IPS-20b (cell line): ENCODE measurements at regions not wholly inside any gene's neighbourhood (a gene's known extent, or its start where the extent isn't known, plus 50 kb on each side); places are given as distances from the start of the nearest gene placed in this dataset.

Source experiments
- H3K27ac ChIP-seq: one replicate; pipeline ENCODE4 v1.5.1; 2013; ENCODE audit warnings: low read length
- H3K27me3 ChIP-seq: 2 replicates; pipeline ENCODE4 v1.6.1; 2013; ENCODE audit warnings: mild to moderate bottlenecking, low read length, inconsistent platforms; ENCODE audit not compliant: insufficient read depth
- H3K36me3 ChIP-seq: 2 replicates; pipeline ENCODE4 v1.6.1; 2013; ENCODE audit warnings: low read depth, mild to moderate bottlenecking, inconsistent platforms, low read length, moderate library complexity; ENCODE audit not compliant: insufficient read depth
- H3K4me1 ChIP-seq: 2 replicates; pipeline ENCODE4 v1.6.1; 2013; ENCODE audit warnings: mild to moderate bottlenecking, control low read depth, inconsistent platforms, low read length, moderate library complexity; ENCODE audit not compliant: insufficient read depth
- H3K4me3 ChIP-seq: 2 replicates; pipeline ENCODE4 v1.5.1; 2013; ENCODE audit warnings: mild to moderate bottlenecking, low read length, inconsistent platforms
- H3K9ac ChIP-seq: 2 replicates; pipeline ENCODE4 v1.6.1; 2013; ENCODE audit warnings: low read depth, mild to moderate bottlenecking, inconsistent platforms, low read length, moderate library complexity
- H3K9me3 ChIP-seq: 2 replicates; pipeline ENCODE4 v1.6.1; 2013; ENCODE audit warnings: mild to moderate bottlenecking, low read depth, low read length, inconsistent platforms; ENCODE audit not compliant: insufficient read depth

DNA sequence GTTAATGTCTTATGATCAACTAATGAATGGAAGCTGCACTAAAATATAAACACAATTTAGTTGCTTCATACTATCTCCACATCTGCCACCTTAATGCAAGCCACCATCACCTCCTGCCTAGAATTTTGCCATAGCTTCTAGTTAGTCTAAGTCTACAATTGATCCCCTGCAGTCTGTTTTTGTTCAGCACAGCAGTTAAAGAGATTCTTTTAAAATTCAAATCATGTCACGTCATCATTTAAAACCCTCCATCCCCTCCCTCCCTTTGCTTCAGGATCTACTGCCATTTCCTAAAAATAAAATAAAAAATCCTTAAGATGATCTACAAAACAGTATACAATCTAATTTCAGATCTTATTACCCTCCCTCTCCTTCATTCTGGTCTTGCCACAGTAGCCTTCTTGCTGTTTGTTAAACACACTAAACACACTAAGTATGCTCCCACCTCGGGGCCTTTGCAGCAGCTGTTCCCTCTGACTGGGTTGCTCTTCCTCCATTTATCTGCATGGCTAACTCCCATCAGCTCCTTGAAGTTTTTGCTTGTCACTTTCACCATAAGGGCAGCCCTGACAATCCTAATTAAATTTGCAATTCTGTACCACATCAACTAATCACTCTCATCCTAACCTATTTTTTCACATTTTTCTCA is 97.0 kb upstream of the FOXP2 start:
- no peak overlapping the region for H3K27ac ChIP-seq

DNA sequence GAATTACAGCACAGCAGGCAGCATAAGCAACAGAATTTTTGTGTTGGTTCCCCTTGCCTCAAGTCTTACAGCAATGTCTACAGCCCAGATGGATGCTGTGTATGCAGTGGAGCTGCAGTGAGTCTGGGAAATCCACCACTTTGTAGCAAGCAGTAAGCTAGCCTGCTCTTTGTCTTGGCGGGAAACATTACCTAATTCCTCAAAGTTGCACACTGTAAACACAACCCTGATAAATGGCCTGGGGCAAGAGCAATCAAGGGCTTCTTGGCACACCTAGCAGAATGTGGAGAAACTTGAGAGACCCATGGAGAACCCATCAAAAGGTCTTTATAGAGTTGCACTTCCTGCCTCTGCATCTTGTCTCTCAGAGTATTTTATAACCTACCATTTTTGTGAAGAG is 102.0 kb upstream of the FOXP2 start:
- Histone ChIP-seq H3K4me3 (no peak overlapping the region), H3K27me3 (no peaks in the 10 kb centered on the region), H3K4me1 (peaks cover 10% of the 10 kb centered on the region; the same call in 1 of the 2 replicates), H3K27ac (no peak overlapping the region), H3K9ac (no peak overlapping the region), H3K36me3 (no peaks in the 10 kb centered on the region), H3K9me3 (no peaks in the 10 kb centered on the region)

More for the DNA sequence above, 97.0 kb upstream of the FOXP2 start:
- no peaks in the 10 kb centered on the region for H3K36me3 ChIP-seq
- H3K4me3 ChIP-seq, result no peak overlapping the region
- no peaks in the 10 kb centered on the region for H3K27me3 ChIP-seq
- H3K4me1 ChIP-seq, result peaks cover 14% of the 10 kb centered on the region; the same call in 1 of the 2 replicates
- no peaks in the 10 kb centered on the region for H3K9me3 ChIP-seq
- H3K9ac ChIP-seq, result no peak overlapping the region

DNA sequence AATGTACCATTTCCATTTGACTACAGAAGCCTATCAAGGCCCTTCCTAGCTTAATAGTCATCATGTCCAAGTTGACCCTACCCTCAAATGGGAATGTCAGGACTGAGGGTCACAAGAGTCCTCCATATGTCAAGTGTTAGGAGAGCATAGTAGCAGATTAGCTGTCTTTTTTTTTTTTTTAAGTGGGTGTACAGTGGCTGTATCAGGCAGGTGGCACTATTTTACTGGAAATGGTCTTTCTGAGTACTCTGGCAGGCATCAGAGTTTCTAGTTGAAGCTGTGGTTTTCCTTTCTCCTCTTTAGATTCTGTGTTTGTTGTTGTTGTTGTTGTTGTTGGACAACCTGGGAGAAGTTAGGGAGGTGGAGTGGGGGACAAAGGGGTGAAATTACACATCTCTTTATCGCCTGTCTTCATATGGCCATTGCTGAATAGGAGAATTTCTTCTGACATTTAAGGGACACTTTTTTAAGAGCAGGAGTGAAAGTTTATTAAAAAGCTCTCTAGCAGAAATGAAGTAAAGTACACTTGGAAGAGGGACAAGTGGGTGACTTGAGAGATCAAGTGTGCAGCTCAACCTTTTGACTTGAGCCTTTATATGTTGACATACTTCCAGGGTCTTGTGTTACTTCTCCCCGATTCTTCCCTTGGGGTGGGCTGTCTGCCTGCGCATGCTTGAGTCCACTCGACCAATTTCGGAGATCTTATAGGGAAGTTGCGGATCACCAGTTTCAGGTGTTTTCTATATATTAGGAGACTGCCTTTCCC is 104.1 kb upstream of the FOXP2 start:
- Histone ChIP-seq H3K27ac (no peak overlapping the region), H3K4me1 (no peaks in the 10 kb centered on the region)

DNA sequence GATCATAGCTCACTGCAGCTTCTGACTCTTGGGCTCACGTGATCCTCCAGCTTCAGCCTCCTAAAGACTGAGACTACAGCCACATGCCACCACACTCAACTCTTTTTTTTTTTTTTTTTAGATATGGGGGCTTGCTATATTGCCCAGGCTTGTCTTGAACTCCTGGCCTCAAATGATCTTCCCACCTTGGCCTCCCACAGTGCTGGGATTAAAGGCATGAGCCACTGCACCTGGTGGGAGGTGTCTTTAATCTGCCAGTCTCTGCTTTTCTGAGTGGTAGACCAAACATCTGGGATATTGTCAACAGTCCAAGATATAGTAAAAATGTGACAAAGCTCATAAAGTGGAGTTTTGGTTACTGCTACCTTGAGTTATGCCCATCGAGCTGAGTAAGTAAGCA is 104.9 kb upstream of the FOXP2 start:
- Histone ChIP-seq H3K27ac (no peak overlapping the region), H3K4me1 (no peaks in the 10 kb centered on the region), H3K36me3 (no peaks in the 10 kb centered on the region), H3K27me3 (no peaks in the 10 kb centered on the region), H3K4me3 (no peak overlapping the region), H3K9me3 (no peaks in the 10 kb centered on the region), H3K9ac (no peak overlapping the region)

More for the DNA sequence above, 104.1 kb upstream of the FOXP2 start:
- Histone ChIP-seq H3K9ac (no peak overlapping the region), H3K27me3 (no peaks in the 10 kb centered on the region), H3K36me3 (no peaks in the 10 kb centered on the region), H3K9me3 (no peaks in the 10 kb centered on the region), H3K4me3 (no peak overlapping the region)

DNA sequence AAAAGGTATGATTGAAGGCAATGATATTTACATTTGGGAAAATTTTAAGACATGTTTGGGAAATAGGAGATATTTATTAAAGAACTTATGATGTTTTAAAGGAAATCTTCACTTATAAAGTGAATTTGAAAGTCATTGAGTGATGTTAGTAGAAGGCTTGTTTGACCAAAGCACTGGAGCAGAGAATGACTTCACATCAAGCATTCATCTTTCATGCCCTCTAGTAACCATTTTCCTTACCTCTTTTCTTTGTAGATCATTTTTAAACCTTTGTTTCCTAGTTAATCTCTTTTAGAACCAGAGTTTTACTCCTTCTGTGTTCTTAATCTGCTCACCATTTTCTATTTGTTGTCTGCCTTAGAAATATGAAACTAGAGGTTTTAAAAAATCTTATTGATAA is 111.3 kb upstream of the FOXP2 start:
- no peak overlapping the region for H3K4me3 ChIP-seq

DNA sequence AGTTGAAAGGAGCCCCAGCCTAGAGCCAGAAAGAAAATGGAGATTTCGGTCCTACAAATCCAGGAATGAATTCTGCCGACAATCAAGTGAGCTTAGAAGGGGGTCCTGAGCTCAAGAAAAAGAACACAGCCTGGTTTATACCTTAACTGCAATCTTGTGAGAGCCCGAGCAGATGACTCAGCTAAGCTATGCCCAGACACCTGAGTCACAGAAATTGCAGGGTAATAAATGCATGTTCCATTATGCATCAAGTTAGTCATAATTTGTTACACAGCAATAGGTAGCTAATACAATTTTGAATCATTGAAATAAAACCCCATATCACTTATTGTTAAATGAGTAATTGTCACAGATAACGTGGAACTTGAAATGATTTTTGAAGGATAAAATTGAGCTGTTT is 111.8 kb upstream of the FOXP2 start:
- H3K27ac ChIP-seq, result no peak overlapping the region

More for the DNA sequence above, 111.3 kb upstream of the FOXP2 start:
- Histone ChIP-seq H3K9ac (no peak overlapping the region), H3K4me1 (no peaks in the 10 kb centered on the region), H3K27ac (no peak overlapping the region), H3K27me3 (no peaks in the 10 kb centered on the region), H3K9me3 (no peaks in the 10 kb centered on the region), H3K36me3 (no peaks in the 10 kb centered on the region)

DNA sequence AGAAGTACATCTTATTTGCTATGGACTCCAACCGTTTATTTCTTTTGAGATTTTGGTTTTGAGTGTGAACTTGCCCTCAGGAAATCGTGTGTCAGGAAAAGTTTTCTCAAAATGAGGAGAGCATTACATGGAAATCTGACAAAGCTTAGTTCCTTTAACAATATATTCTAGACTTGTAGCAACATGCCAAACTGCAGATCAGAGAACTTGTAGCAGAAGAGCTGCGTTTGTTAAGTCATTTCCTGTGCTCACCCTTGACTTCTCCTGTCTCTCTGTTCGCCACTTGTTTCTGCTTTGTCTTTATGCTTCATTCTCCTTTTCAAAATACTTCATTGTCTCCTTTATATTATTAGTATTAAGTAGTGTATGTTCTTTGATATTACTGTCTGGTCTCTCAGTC is 116.6 kb upstream of the FOXP2 start:
- no peak overlapping the region for H3K9ac ChIP-seq
- H3K4me1 ChIP-seq, result no peaks in the 10 kb centered on the region
- no peaks in the 10 kb centered on the region for H3K36me3 ChIP-seq
- no peak overlapping the region for H3K27ac ChIP-seq
- no peaks in the 10 kb centered on the region for H3K9me3 ChIP-seq
- no peak overlapping the region for H3K4me3 ChIP-seq
- no peaks in the 10 kb centered on the region for H3K27me3 ChIP-seq

More for the DNA sequence above, 111.8 kb upstream of the FOXP2 start:
- Histone ChIP-seq H3K4me3 (no peak overlapping the region), H3K4me1 (no peaks in the 10 kb centered on the region), H3K9me3 (no peaks in the 10 kb centered on the region), H3K9ac (no peak overlapping the region), H3K27me3 (no peaks in the 10 kb centered on the region), H3K36me3 (no peaks in the 10 kb centered on the region)

DNA sequence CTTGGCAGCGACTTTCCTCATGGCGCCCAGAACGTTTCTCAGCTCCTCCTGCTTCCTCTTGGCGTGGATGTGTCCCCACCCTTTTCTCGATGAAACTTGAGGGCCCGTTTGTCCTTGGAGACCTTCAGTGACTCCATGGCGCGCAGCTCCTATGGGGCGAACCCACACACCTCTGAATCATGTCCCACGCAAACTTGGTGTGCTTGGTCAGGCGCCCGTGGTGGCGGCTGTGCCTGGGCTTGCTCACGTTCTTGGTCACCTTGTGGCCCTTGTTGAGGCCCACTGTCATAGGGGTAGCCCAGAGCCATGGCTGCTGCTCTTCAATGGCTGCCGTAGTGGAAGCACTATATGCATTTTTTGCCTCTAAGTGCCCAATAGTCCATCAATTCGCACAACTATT is 117.5 kb upstream of the FOXP2 start:
- H3K9ac ChIP-seq, result no peak overlapping the region
- no peaks in the 10 kb centered on the region for H3K27me3 ChIP-seq
- no peak overlapping the region for H3K27ac ChIP-seq
- H3K4me3 ChIP-seq, result no peak overlapping the region
- H3K9me3 ChIP-seq, result no peaks in the 10 kb centered on the region
- no peaks in the 10 kb centered on the region for H3K36me3 ChIP-seq
- H3K4me1 ChIP-seq, result no peaks in the 10 kb centered on the region

DNA sequence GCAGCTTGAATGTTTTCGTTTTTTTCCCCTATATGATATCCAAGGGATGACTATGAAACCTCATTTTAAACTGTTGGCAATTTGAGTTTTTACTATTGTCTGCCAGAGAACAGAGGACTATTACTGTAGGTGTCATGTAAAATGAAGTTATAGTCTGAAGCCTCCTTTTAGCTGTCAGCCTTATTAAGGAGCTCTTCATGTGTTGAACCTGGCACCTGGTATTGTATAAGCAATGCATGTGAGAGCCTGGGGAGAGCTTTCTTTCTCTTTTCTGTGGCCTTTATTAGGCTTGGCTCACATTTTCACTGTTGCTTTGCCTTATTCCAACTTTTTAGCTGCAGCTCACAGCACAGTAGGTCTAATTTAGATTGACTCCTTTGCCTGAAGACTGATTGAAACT is 119.1 kb upstream of the FOXP2 start:
- Histone ChIP-seq H3K9ac (no peak overlapping the region), H3K36me3 (no peaks in the 10 kb centered on the region), H3K27ac (no peak overlapping the region), H3K4me1 (no peaks in the 10 kb centered on the region), H3K9me3 (no peaks in the 10 kb centered on the region), H3K4me3 (no peak overlapping the region), H3K27me3 (no peaks in the 10 kb centered on the region)

DNA sequence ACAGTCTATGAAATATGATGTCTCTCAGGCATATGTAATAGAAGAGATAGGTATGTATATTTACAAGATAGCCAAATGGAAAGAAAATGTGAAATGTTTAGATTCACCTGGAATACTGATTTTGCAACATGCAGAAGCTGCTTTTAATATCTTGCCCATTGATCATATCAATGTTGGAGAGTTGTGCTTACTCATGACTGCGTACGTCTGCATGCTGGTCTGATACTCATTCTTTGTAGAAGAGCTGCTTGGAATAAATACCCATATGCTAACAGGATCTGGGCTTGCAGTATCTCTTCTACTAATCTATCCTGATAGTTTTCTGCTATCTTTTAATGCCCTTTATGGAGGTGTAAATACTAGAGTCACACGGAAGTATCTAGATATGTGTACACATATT is 120.6 kb upstream of the FOXP2 start:
- Histone ChIP-seq H3K36me3 (no peaks in the 10 kb centered on the region), H3K9me3 (no peaks in the 10 kb centered on the region), H3K27ac (no peak overlapping the region), H3K27me3 (no peaks in the 10 kb centered on the region), H3K4me1 (no peaks in the 10 kb centered on the region), H3K4me3 (no peak overlapping the region), H3K9ac (no peak overlapping the region)

DNA sequence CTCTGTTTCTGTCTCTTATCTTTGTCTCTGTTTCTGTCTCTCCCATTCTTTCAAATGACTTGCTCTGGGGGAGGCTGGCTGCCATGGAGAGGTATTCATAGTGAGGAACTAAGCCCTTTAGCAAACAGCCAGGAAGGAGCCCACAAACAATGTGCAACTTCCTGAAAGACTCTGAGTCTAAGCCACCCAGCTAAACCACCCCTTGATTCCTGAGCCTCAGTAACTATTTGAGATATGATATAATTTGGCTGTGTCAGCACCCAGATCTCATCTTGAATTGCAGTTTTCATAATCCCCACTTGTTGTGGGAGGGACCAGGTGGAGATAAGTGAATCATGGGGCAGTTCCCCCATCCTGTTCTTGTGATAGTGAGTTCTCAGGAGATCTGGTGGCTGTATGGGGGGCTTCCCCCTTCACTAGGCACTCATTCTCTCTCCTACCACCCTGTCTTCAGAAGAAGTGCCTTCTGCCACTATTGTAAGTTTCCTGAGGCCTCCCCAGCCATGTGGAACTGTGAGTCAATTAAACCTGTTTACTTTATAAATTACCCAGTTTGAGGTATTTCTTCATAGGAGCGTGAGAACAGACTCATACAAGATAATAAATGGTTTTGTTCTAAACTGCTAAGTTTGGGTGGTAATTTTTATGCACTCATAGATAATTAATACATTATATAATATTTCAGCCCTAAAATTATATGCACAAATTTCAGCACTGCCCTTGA is 121.2 kb upstream of the FOXP2 start:
- no peak overlapping the region for H3K4me3 ChIP-seq
- no peaks in the 10 kb centered on the region for H3K36me3 ChIP-seq
- H3K27ac ChIP-seq, result no peak overlapping the region
- no peak overlapping the region for H3K9ac ChIP-seq
- no peaks in the 10 kb centered on the region for H3K27me3 ChIP-seq
- H3K9me3 ChIP-seq, result no peaks in the 10 kb centered on the region
- no peaks in the 10 kb centered on the region for H3K4me1 ChIP-seq

DNA sequence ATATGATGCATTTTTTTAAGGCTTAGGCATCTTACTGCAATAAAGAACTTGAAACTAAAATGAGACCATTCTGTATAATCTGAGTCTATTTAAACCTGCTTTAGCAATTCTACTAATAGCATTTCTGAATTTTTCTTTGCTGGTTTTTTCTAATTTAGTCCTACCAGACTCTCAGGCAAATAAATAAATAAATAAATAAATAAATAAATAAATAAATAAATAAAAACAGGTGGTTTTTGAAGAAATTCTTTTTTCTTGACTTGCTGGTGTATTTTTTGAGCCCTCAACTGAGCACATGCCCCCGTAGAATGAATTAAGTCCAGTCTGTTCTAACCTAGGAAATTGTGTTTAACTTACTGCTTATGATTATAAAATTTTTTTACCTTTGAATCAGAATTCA is 134.7 kb upstream of the FOXP2 start:
- Histone ChIP-seq H3K4me3 (no peak overlapping the region), H3K27me3 (no peaks in the 10 kb centered on the region), H3K36me3 (no peaks in the 10 kb centered on the region), H3K9me3 (no peaks in the 10 kb centered on the region), H3K4me1 (no peaks in the 10 kb centered on the region), H3K9ac (no peak overlapping the region), H3K27ac (no peak overlapping the region)
